SK-N-SH (cell line): ENCODE measurements at regions not wholly inside any gene's neighbourhood (a gene's known extent, or its start where the extent isn't known, plus 50 kb on each side); places are given as distances from the start of the nearest gene placed in this dataset.

Experiments
- CTCF ChIA-PET: fragments of 300-600, 350-600 bp; formaldehyde crosslinking; extraction: SDS; loops from one replicate; lab custom pipeline; 2021; lab: Yijun Ruan, JAX
- POLR2A ChIA-PET: fragments of 350-600 bp; sonication (Branson Sonifier 250); formaldehyde crosslinking; extraction: SDS; loops from one replicate; lab custom pipeline; 2020; ENCODE audit warnings: antibody characterized with exemption, inconsistent platforms; lab: Yijun Ruan, JAX
- DNase-seq: peaks from one replicate; pipeline ENCODE4 v3.0.0; 2012
- H2AFZ ChIP-seq: fragments of 200-600 bp; sonication (generic); 2 replicates; pipeline ENCODE4 v1.8.1; 2016; ENCODE audit warnings: antibody characterized with exemption, mild to moderate bottlenecking, low read depth
- H3F3A ChIP-seq: fragments of 200-600 bp; sonication (generic); replicated peaks from 2 replicates; pipeline ENCODE3; 2016; ENCODE audit warnings: antibody characterized with exemption, mild to moderate bottlenecking; ENCODE audit not compliant: insufficient read depth
- H3K27ac ChIP-seq, 2 experiments: fragments of 200-500 bp in 1 of 2; fragments of 200-600 bp in 1 of 2; sonication (Bioruptor generic) in 1 of 2; sonication (generic), shearing (Covaris generic) in 1 of 2; 2 replicates each; pipeline versions ENCODE4 v1.5.1 to v1.6.1; 2014 to 2016; ENCODE audit warnings: low read depth in 2 of 2, inconsistent platforms in 1 of 2, low read length in 1 of 2, mild to moderate bottlenecking in 1 of 2, mixed read lengths in 1 of 2
- H3K27me3 ChIP-seq: fragments of 200-600 bp; sonication (generic), shearing (Covaris generic); 2 replicates; pipeline ENCODE4 v1.6.1; 2016; ENCODE audit warnings: mixed run types; ENCODE audit not compliant: insufficient read depth
- H3K36me3 ChIP-seq, 2 experiments: fragments of 200-500 bp in 1 of 2; fragments of 200-600 bp in 1 of 2; sonication (Bioruptor generic) in 1 of 2; sonication (generic) in 1 of 2; replicated peaks in 1 of 2; 2 replicates each; pipeline versions ENCODE3 to v1.5.1; 2014 to 2016; ENCODE audit warnings: low read length in 1 of 2, mild to moderate bottlenecking in 1 of 2; ENCODE audit not compliant: insufficient read depth in 2 of 2, control insufficient read depth in 1 of 2
- H3K4me1 ChIP-seq, 2 experiments: fragments of 200-500 bp in 1 of 2; fragments of 200-600 bp in 1 of 2; sonication (Bioruptor generic) in 1 of 2; sonication (generic), shearing (Covaris generic) in 1 of 2; 2 replicates each; pipeline versions ENCODE4 v1.5.1 to v1.6.1; 2014 to 2016; ENCODE audit warnings: low read depth in 1 of 2, low read length in 1 of 2, mixed run types in 1 of 2; ENCODE audit not compliant: insufficient read depth in 2 of 2, control insufficient read depth in 1 of 2
- H3K4me2 ChIP-seq: fragments of 200-600 bp; sonication (generic), shearing (Covaris generic); 2 replicates; pipeline ENCODE4 v1.6.1; 2017; ENCODE audit warnings: mixed run types
- H3K4me3 ChIP-seq, 2 experiments: fragments of 200-500 bp in 1 of 2; fragments of 200-600 bp in 1 of 2; sonication (Bioruptor generic) in 1 of 2; sonication (generic), shearing (Covaris generic) in 1 of 2; 2 replicates each; pipeline versions ENCODE4 v1.5.1 to v1.8.1; 2014 to 2016; ENCODE audit warnings: low read depth in 2 of 2, inconsistent platforms in 1 of 2, low read length in 1 of 2, mild to moderate bottlenecking in 1 of 2, mixed read lengths in 1 of 2, moderate library complexity in 1 of 2
- H3K79me2 ChIP-seq: fragments of 200-600 bp; sonication (generic); 2 replicates; pipeline ENCODE4 v1.8.1; 2017; ENCODE audit warnings: mild to moderate bottlenecking; ENCODE audit not compliant: insufficient read depth
- H3K9ac ChIP-seq: fragments of 200-600 bp; sonication (generic); 2 replicates; pipeline ENCODE4 v1.6.1; 2017; ENCODE audit warnings: mixed run types
- H3K9me2 ChIP-seq: fragments of 200-600 bp; sonication (generic); 2 replicates; pipeline ENCODE4 v1.6.1; 2017; ENCODE audit warnings: mixed run types
- H3K9me3 ChIP-seq: fragments of 200-600 bp; sonication (generic); 2 replicates; pipeline ENCODE4 v1.6.1; 2017; ENCODE audit warnings: mixed run types, mild to moderate bottlenecking, moderate library complexity
- H4K20me1 ChIP-seq: fragments of 200-600 bp; sonication (generic); 2 replicates; pipeline ENCODE4 v1.6.1; 2017; ENCODE audit warnings: mild to moderate bottlenecking, mixed run types; ENCODE audit not compliant: insufficient read depth
- CHD2 ChIP-seq: fragments of 150-350 bp; IDR thresholded peaks from 2 replicates; pipeline ENCODE4 v1.6.1; 2018; ENCODE audit warnings: low read length; ENCODE audit not compliant: partially characterized antibody
- ELF1 ChIP-seq: IDR thresholded peaks from 2 replicates; pipeline ENCODE4 v1.4.0; 2012
- EP300 ChIP-seq, 2 experiments: IDR thresholded peaks; 2 replicates each; pipeline versions ENCODE4 v1.4.0 to v1.6.1; 2012; ENCODE audit warnings: borderline replicate concordance in 1 of 2, low read depth in 1 of 2, low read length in 1 of 2
- EZH2phosphoT487 ChIP-seq: fragments of 200-600 bp; sonication (generic); IDR thresholded peaks from 2 replicates; pipeline ENCODE4 v1.6.1; 2017; ENCODE audit warnings: low read depth, mixed run types, mild to moderate bottlenecking, antibody characterized with exemption, moderate library complexity, borderline replicate concordance
- FOSL2 ChIP-seq: IDR thresholded peaks from 2 replicates; pipeline ENCODE4 v1.4.0; 2012; ENCODE audit warnings: low read depth, mild to moderate bottlenecking, moderate library complexity, borderline replicate concordance
- FOXJ3 ChIP-seq: sonication (generic); formaldehyde crosslinking; IDR thresholded peaks from 2 replicates; pipeline ENCODE4 v1.5.1; 2020; ENCODE audit warnings: mild to moderate bottlenecking, missing genetic modification reagents
- GABPA ChIP-seq: IDR thresholded peaks from 2 replicates; pipeline ENCODE4 v1.4.0; 2012; ENCODE audit warnings: low read depth, mild to moderate bottlenecking
- GATA2 ChIP-seq: sonication (generic); formaldehyde crosslinking; IDR thresholded peaks from 2 replicates; pipeline ENCODE4 v1.5.0; 2020; ENCODE audit warnings: mild to moderate bottlenecking, missing genetic modification reagents
- JUND ChIP-seq: IDR thresholded peaks from 2 replicates; pipeline ENCODE4 v1.4.0; 2012
- MEF2A ChIP-seq: IDR thresholded peaks from 2 replicates; pipeline ENCODE4 v1.4.0; 2012; ENCODE audit warnings: low read depth, borderline replicate concordance
- MXI1 ChIP-seq: IDR thresholded peaks from 2 replicates; pipeline ENCODE4 v1.6.1; 2012; ENCODE audit warnings: mild to moderate bottlenecking, low read depth, low read length, improper control_type of control experiment
- NFIC ChIP-seq: IDR thresholded peaks from 2 replicates; pipeline ENCODE4 v1.4.0; 2012; ENCODE audit warnings: borderline replicate concordance
- NRF1 ChIP-seq: IDR thresholded peaks from 2 replicates; pipeline ENCODE4 v1.6.1; 2012; ENCODE audit warnings: low read depth, mild to moderate bottlenecking, low read length
- POLR2AphosphoS5 ChIP-seq: IDR thresholded peaks from 2 replicates; pipeline ENCODE4 v1.6.1; 2012; ENCODE audit warnings: low read depth, low read length
- RAD21 ChIP-seq: IDR thresholded peaks from 2 replicates; pipeline ENCODE4 v1.6.1; 2012; ENCODE audit warnings: mild to moderate bottlenecking, low read length
- RFX5 ChIP-seq: IDR thresholded peaks from 2 replicates; pipeline ENCODE4 v1.6.1; 2012; ENCODE audit warnings: mild to moderate bottlenecking, improper control_type of control experiment, low read length
- RXRA ChIP-seq: IDR thresholded peaks from 2 replicates; pipeline ENCODE4 v1.4.0; 2012; ENCODE audit warnings: low read depth, mild to moderate bottlenecking, borderline replicate concordance
- TAF1 ChIP-seq: IDR thresholded peaks from 2 replicates; pipeline ENCODE4 v1.6.1; 2012; ENCODE audit warnings: low read depth, mild to moderate bottlenecking, low read length, moderate library complexity, borderline replicate concordance
- TCF12 ChIP-seq: IDR thresholded peaks from 2 replicates; pipeline ENCODE4 v1.4.0; 2012
- TEAD4 ChIP-seq: IDR thresholded peaks from 2 replicates; pipeline ENCODE4 v1.4.0; 2012; ENCODE audit warnings: mild to moderate bottlenecking, borderline replicate concordance; ENCODE audit not compliant: insufficient read depth
- USF1 ChIP-seq: IDR thresholded peaks from 2 replicates; pipeline ENCODE4 v1.4.0; 2012; ENCODE audit warnings: low read depth, borderline replicate concordance
- WGBS: methylation state at CpG from one replicate; pipeline ENCODE4 v1.1.6; 2017; ENCODE audit warnings: low lambda C conversion rate; 5-methylcytosine and 5-hydroxymethylcytosine counted together
- TF ChIP-seq, protein P1 (sequence below): IDR thresholded peaks from 2 replicates; pipeline ENCODE4 v1.4.0; 2012; ENCODE audit warnings: low read depth
- TF ChIP-seq, protein P2 (sequence below): IDR thresholded peaks from 2 replicates; pipeline ENCODE4; 2012

DNA sequence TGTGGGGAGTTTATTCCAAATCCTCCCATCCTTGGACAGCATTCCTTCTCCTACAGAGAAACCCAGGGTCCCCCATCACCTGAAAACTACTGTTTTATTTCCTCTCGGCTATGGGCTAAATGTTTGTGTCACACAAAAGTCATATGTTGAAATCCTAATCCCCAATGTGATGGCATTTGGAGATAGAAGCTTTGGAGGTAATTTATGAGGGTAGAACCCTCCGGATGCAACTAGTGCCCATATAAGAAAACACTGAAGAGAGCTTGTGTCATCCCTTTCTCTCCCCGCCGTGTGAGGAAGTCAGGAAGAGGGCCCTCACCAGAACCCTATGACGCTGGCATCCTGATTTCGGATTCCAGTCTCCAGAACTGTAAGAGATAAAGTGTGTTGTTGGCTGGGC, 127.8 kb upstream of the NOCT start:
- POLR2A ChIA-PET: no interaction called here
- no peaks in the 10 kb centered on the region for H4K20me1 ChIP-seq

GRCh38 chr4:138887341-138887740, 128.2 kb upstream of the NOCT start:
- no peaks in the 10 kb centered on the region for H3K27me3 ChIP-seq
- no peak overlapping the region for H3K4me2 ChIP-seq
- H3K4me3 ChIP-seq: no peak overlapping the region
- peaks cover 16 to 19% of the 10 kb centered on the region in 2 experiments for H3K4me1 ChIP-seq
- H3K79me2 ChIP-seq: no peaks in the 10 kb centered on the region
- H3K36me3 ChIP-seq: no peaks in the 10 kb centered on the region
- H3K9me2 ChIP-seq: no peaks in the 10 kb centered on the region
- ChIA-PET CTCF (interaction anchor here (1.5 kb wide), 1 partner anchor 9 kb away, joined by 3 read pairs; no protein-coding TSS in a partner anchor), POLR2A (no interaction called here)
- no peaks in the 10 kb centered on the region for H4K20me1 ChIP-seq
- DNase-seq: no peak
- no peak overlapping the region for H2AFZ ChIP-seq
- no peak overlapping the region for H3K27ac ChIP-seq
- no peak overlapping the region for H3K9ac ChIP-seq
- H3F3A ChIP-seq: no peaks in the 10 kb centered on the region
- no peak for TF ChIP-seq RFX5
- no peak for TF ChIP-seq FOSL2
- no peak for TF ChIP-seq FOXJ3 (CRISPR knock-in tag)
- TF ChIP-seq MXI1: no peak
- no peak for TF ChIP-seq POLR2AphosphoS5
- TF ChIP-seq GABPA: no peak
- TF ChIP-seq USF1: no peak
- TF ChIP-seq EZH2phosphoT487: no peak
- TF ChIP-seq RAD21: no peak
- TF ChIP-seq GATA2 (CRISPR knock-in tag): no peak
- TF ChIP-seq RXRA: no peak
- no peak for TF ChIP-seq TEAD4
- no peak for TF ChIP-seq NFIC
- TF ChIP-seq TCF12: no peak
- no peak for TF ChIP-seq ELF1
- no peak for TF ChIP-seq JUND
- no peak for TF ChIP-seq CHD2
- no peak for TF ChIP-seq NRF1
- no peak for TF ChIP-seq MEF2A
- H3K9me3 ChIP-seq: no peaks in the 10 kb centered on the region
- 91% methylated on average over 4 of the region's 4 CpGs for WGBS

More for the DNA sequence above, 127.8 kb upstream of the NOCT start:
- WGBS: 88% methylated on average over 6 of the region's 6 CpGs
- no peak overlapping the region for H3K9ac ChIP-seq
- no peak for DNase-seq
- no peak overlapping the region for H3K4me2 ChIP-seq
- CTCF ChIA-PET: interaction anchor here (1.5 kb wide), 1 partner anchor 9 kb away, joined by 3 read pairs; no protein-coding TSS in a partner anchor
- TF ChIP-seq EP300 (IDR thresholded peaks at IDR 0.05; ENCODE audit: borderline replicate concordance in 1 of 2, low read depth in 1 of 2, low read length in 1 of 2) (no peak), MXI1 (no peak), TCF12 (no peak), TAF1 (no peak), RXRA (no peak)
- TF ChIP-seq, protein P1, sequence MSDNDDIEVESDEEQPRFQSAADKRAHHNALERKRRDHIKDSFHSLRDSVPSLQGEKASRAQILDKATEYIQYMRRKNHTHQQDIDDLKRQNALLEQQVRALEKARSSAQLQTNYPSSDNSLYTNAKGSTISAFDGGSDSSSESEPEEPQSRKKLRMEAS: no peak
- TF ChIP-seq, protein P2, sequence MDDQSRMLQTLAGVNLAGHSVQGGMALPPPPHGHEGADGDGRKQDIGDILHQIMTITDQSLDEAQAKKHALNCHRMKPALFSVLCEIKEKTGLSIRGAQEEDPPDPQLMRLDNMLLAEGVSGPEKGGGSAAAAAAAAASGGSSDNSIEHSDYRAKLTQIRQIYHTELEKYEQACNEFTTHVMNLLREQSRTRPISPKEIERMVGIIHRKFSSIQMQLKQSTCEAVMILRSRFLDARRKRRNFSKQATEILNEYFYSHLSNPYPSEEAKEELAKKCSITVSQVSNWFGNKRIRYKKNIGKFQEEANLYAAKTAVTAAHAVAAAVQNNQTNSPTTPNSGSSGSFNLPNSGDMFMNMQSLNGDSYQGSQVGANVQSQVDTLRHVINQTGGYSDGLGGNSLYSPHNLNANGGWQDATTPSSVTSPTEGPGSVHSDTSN: no peak
- TF ChIP-seq, all 33 proteins: peak for 0
- no peaks in the 10 kb centered on the region for H3K36me3 ChIP-seq
- no peak overlapping the region for H2AFZ ChIP-seq
- H3K79me2 ChIP-seq: no peaks in the 10 kb centered on the region
- H3F3A ChIP-seq: no peaks in the 10 kb centered on the region
- no peak overlapping the region for H3K27ac ChIP-seq
- no peaks in the 10 kb centered on the region for H3K27me3 ChIP-seq
- peaks cover 16 to 19% of the 10 kb centered on the region in 2 experiments for H3K4me1 ChIP-seq
- no peaks in the 10 kb centered on the region for H3K9me3 ChIP-seq
- H3K9me2 ChIP-seq: no peaks in the 10 kb centered on the region
- H3K4me3 ChIP-seq: no peak overlapping the region
